ENCODE measurements at regions not wholly inside any gene's neighbourhood (a gene's known extent, or its start where the extent isn't known, plus 50 kb on each side); places are given as distances from the start of the nearest gene placed in this dataset.
"Not testable (repeated sequence)": the region's sequence is repeated elsewhere in the genome, so short reads cannot be mapped to it uniquely, and the experiment has no call there.

DNA sequence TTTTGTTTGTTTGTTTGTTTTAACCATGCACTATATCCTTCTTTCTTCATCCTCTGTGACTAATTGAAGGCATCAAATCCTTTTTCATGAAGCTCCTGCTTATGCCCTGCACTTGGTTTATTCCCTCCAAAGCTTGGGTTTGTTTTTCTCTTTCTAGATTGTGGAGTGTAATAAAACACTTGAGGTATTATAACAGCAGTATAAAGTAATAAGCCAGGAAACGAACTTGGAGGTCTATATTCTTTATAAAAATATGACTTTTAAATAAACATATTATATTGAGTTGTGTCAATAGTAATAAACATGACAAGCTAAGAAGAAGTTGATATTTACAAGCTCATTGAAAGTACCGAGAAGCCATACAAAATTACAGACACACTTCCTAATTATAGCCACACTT lies 659.4 kb downstream of the RFPL4B start:
- no peak for DNase-seq

DNA sequence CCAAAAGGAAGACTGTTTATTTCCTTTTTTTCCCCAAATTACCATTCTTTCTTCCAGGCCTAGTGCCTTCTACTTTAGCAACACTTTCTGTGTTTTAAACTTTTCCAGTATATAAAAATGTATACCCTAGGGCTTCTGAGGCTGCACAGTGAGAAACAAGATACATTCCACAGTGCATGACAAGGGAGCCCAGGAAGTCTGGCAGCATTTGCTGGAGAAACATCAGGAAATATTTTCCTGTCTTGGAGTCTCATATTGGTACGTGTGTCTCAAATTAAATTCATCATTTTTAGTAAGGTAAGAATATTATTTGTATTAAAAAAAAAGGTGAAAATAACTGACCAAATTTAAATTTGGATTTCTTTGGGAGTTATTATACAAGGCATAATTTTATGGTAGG lies 662.6 kb downstream of the RFPL4B start:
- DNase-seq: no peak

DNA sequence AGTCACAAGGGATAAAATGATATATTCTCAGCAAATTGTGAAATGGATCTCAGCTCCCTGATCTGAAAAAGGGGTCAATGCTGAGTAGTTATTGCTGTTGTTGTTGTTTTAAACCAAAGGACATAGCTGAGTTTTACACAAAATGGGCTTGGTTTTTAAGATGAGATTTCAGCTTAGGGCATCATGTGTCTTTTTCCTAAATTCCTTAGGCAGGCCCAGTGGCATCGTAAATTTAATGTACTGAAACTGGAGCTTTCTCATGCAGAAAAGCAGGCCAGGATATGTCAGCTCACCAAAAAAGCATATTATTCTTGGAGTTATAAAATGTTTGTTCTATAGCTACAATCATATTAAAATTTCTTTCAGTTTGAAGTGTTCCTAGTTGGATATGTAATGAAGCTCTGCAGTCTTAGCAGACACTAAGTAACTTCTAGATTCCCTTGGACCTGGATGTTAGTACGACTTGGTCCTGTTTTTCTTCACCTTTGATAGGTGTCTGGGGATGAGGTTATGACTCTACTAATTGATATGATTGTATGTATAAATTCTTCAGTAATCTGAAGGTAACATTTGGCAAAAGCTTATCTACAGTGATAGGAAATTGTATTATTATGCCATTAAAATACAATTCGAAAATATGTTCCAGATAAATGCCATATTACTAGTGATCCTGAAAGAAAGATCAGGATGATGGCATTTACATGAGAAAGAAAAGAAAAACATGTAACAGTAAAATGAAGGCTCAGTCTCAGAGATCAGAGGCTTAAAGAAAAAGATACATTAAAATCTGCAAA lies 663.3 kb downstream of the RFPL4B start:
- DNase-seq: no peak

- no peak for DNase-seq
Measured at GRCh38 chr6:113011389-113011788, 664.3 kb downstream of the RFPL4B start.

DNA sequence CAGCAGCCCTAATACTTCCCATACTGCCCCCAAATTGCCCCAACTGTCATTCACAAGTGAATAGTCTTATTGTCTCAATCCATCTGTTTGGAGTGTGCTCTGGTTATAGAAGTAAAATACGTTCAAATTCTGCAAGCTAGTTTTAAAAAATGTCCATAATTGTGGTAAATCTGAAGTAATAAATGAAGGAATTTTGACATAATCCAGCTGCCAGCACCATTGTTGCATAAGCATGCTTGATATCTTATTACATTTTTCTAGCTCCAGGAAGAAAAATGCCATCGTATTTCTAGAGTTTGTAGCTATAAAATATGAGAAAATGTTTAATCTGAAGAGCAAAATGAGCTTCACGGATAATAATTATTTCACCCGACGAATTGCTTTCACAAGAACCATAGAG lies 664.7 kb downstream of the RFPL4B start:
- no peak for DNase-seq

DNA sequence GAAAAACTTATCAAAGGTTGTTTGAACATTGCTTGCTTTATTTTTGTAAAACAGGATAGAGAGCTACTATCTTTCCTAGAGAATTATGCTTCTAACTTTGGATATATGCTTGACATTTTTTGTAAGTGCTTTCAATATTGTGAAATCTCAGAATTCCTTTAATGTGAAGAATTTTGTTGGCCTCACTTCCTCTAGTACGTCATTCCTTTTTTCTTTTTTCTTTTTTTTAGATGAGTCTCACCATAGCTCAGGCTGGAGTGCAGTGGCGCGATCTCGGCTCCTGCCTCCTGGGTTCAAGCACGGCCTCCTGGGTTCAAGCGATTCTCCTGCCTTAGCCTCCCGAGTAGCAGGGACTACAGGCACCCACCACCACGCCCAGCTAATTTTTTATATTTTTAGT lies 668.1 kb downstream of the RFPL4B start:
- no peak for DNase-seq

GRCh38 chr6:113017353-113017752 lies 670.2 kb downstream of the RFPL4B start:
- no peak for DNase-seq

GRCh38 chr6:113018351-113019151 lies 671.4 kb downstream of the RFPL4B start:
- DNase-seq: no peak

DNA sequence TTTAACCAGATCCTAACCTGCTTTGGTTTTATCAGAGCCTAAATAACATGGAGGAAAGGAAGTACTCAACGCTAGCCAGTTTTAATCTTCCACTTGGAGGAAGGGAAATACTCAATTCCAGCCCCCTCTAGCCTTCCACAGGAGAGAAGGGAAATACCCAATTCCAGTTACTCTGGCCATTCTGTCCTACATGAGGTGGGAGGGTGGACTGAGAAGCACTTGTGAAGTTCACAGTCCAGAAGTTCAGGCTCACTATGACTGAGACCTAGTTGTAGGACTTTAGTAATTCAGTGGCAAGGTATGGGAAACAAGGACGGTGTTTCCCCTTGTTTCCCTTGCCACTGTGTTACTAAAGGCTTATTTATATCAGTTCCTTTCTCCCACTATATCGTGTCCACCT lies 672.0 kb downstream of the RFPL4B start:
- no peak for DNase-seq

DNA sequence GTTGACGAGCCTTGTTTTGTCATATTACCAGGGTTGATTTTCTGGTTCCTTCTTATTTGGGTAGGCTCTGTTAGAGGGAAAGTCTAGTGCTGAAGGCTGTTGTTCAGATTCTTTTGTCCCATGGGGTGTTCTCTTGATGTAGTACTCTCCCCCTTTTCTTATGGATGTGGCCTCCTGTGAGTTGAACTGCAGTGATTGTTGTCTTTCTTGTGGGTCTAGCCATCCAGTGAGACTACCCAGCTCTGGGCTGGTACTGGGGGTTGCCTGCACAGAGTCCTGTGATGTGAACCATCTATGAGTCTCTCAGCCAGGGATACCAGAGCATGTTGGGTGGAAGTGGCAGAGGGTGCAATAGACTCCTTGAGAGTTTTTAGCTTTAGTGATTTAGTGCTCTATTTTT lies 680.6 kb downstream of the RFPL4B start:
- no peak for DNase-seq

DNA sequence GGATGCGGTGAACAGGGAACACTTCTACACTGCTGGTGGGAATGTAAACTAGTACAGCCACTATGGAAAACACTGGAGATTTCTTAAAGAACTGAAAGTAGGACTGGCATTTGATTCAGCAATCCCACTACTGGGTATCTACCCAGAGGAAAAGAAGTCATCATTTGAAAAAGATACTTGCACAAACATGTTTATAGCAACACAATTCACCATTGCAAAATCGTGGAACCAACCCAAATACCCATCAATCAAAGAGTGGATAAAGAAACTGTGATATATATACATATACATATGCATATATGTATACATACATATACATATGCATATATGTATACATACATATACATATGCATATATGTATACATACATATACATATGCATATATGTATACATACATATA lies 682.0 kb downstream of the RFPL4B start:
- DNase-seq: not testable (repeated sequence)

- DNase-seq: no peak
Measured at GRCh38 chr6:113031591-113032238, 684.6 kb downstream of the RFPL4B start.

- no peak for DNase-seq
Measured at GRCh38 chr6:113039005-113039404, 691.9 kb downstream of the RFPL4B start.

DNA sequence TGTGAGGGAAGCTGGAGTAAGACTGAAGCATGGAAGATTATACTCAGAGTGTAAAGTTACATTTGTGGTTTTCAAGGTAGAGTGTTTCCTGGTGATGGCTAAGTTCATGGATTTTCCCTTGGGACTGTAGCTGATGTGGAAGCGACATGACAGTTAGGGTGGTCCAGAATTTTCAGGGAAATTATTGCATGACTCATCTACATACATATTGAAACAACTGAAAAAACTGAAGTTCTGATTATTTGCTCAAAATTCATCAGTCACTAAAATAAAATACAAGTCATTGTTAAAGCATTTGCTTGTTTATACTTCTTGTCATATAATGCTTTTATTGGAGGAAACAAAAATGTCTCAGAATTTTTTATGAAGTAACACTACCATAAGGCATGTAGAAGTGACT lies 700.0 kb downstream of the RFPL4B start:
- no peak for DNase-seq

- no peak for DNase-seq
Measured at GRCh38 chr6:113047932-113048331, 700.8 kb downstream of the RFPL4B start.

GRCh38 chr6:113048741-113049140 lies 701.6 kb downstream of the RFPL4B start:
- no peak for DNase-seq

DNA sequence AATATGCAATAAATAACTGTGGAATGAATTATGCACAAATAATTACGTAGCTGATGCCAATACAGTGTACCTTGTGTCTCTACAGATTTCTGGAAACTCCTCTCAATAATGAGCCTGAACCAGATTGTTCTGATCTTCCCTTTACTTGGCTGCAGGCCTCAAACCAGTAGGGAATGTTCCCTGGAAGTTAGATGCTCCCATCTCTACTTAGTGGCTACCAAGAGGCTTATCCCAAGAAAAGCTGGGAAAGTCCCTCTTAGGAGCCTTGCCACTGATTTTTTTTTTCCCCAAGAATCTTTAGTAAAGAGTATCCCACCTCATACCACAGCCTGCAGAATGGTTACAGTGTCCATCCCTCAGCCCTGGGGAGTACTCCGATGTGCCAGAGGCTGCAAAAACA lies 702.1 kb downstream of the RFPL4B start:
- no peak for DNase-seq

DNA sequence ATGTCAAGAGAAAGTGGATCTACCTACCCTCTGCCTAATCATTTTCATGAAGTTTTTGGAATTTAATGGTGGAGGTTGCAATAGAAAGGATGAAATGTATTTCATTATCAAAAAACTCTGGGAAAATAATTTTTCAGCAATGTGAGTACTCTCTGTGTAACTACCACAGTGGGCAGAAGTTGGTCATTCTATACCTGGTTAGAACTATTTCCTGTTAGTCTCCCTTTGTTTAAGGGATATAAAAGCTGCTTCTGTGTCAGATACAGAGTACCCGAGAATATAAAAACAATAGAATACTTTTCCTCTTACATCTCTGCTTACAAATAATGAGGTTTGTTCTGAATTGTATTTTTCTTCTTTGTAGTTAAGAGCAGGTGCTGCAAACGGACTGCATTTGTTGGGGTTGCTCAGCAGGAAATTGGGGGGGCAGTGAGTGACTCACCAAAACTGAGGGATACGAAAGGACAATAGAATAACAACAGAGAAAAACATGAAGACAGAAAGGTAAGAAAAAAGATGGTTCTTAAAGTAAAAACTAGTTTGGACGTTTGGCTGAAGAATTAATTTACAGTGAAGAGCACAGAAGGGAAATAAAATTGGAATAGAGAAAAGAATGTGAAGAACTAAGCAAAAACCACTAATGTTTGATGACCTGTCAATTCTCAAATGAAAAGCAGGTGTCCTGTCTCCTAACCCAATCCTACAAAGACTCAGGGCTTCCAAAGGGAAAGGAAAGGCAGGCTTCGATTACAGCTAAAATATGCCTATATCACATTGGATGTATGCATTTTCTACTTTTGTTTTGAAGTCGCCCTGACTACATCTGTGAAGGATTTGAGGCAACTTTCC lies 703.1 kb downstream of the RFPL4B start:
- DNase-seq: no peak

DNA sequence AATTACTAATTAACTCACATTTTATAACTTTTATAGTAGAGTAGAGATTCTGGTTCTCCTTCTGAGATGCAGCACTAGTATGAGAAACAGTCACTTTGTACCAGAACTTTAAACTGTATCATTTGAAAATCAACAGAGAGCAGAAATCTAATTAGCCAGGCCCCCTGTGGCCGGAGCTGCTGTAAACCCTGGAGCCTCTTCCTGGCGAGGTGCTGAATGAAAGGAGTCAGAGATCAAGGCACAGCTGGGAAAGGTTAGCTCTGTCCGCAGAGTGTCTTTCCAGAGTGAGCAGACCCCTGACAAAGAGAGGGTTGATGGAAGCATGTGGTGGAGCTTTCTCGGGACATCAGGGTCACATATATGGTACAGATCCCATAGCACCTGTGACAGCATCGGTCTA lies 703.8 kb downstream of the RFPL4B start:
- no peak for DNase-seq

DNA sequence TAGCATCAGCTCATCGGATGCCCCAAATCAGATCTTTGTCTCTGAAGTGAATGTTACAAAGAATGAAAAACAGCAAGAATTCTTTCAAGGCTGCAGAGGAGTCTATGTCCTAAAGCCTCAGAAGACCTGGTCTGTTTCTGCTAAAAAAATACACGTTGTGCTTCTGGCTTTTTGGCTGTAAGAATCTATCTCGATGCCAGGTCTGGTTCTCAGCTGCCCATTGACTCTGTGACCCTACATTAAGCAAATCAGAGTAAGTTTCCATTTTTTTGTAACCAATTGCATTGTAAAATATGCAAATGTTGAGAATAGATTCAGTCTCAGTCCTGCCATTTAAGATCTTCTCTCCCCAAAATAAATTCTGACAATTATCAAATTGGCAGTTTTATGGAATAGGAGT lies 705.4 kb downstream of the RFPL4B start:
- DNase-seq: no peak

DNA sequence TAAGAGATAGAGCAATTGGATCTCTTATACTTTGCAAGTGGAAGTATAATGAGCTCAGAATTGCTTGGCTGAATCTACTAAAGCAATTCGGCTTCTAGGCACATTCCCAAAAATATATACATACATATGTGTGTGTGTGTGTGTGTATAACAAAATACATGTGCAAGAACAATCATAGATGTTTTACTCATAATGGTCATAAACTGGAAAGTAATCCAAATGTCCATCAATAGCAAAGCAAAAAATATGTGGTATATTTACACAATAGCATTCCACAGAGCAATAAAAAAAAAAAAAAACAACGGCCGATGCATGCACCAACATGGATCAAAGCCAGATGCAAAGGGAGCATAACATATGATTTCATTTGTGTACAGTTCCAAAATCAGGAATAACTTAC lies 707.9 kb downstream of the RFPL4B start:
- DNase-seq: no peak

- DNase-seq: no peak
Measured at GRCh38 chr6:113055998-113056397, 708.9 kb downstream of the RFPL4B start.

GRCh38 chr6:113057567-113058053 lies 710.5 kb downstream of the RFPL4B start:
- no peak for DNase-seq
